SK-N-SH treated with all-trans-retinoic acid at 6 μM for 48 hours (cell line): ENCODE measurements at regions not wholly inside any gene's neighbourhood (a gene's known extent, or its start where the extent isn't known, plus 50 kb on each side); places are given as distances from the start of the nearest gene placed in this dataset.

ENCODE experiments used
- ARNTL ChIP-seq: fragments of 450-650 bp; formaldehyde crosslinking; IDR thresholded peaks from 2 replicates; pipeline ENCODE4 v1.5.0; 2020; ENCODE audit warnings: low read depth, mild to moderate bottlenecking, moderate library complexity, borderline replicate concordance
- BACH2 ChIP-seq: fragments of 250-450 bp; sonication (Bioruptor Pico); IDR thresholded peaks from 2 replicates; pipeline ENCODE4 v1.9.0; 2021; ENCODE audit warnings: mild to moderate bottlenecking, borderline replicate concordance
- GLIS3 ChIP-seq: fragments of 250-450 bp; sonication (Bioruptor Pico); IDR thresholded peaks from 2 replicates; pipeline ENCODE4 v1.5.0; 2020; ENCODE audit warnings: mild to moderate bottlenecking, moderate library complexity
- ISL1 ChIP-seq: fragments of 250-450 bp; sonication (Bioruptor Pico); IDR thresholded peaks from 2 replicates; pipeline ENCODE4 v2.1.2; 2022; ENCODE audit warnings: mild to moderate bottlenecking, moderate library complexity
- SNAI2 ChIP-seq: fragments of 250-450 bp; sonication (Bioruptor Pico); IDR thresholded peaks from 2 replicates; pipeline ENCODE4 v1.5.0; 2020; ENCODE audit warnings: mild to moderate bottlenecking, moderate library complexity
- ZFP3 ChIP-seq: fragments of 250-450 bp; sonication (Bioruptor Pico); IDR thresholded peaks from 2 replicates; pipeline ENCODE4 v1.5.0; 2020; ENCODE audit warnings: mild to moderate bottlenecking, moderate library complexity
- ZFP30 ChIP-seq: fragments of 450-650 bp; formaldehyde crosslinking; IDR thresholded peaks from 2 replicates; pipeline ENCODE4 v1.5.0; 2022; ENCODE audit warnings: mild to moderate bottlenecking, moderate library complexity
- TF ChIP-seq, protein P1 (sequence below): fragments of 250-450 bp; sonication (Bioruptor Pico); IDR thresholded peaks from 2 replicates; pipeline ENCODE4 v1.8.0; 2020; ENCODE audit warnings: mild to moderate bottlenecking, moderate library complexity, borderline replicate concordance
- TF ChIP-seq, protein P2 (sequence below): fragments of 250-450 bp; sonication (Bioruptor Pico); IDR thresholded peaks from 2 replicates; pipeline ENCODE4 v1.5.1; 2020; ENCODE audit warnings: low read depth, mild to moderate bottlenecking, moderate library complexity

GRCh38 chr12:43177276-43177675, 374.7 kb downstream of the ADAMTS20 start:
- no peak for TF ChIP-seq GLIS3 (CRISPR knock-in tag)
- no peak for TF ChIP-seq BACH2 (CRISPR knock-in tag)
- TF ChIP-seq ZFP30 (CRISPR knock-in tag): no peak
- no peak for TF ChIP-seq ZFP3 (CRISPR knock-in tag)
- no peak for TF ChIP-seq SNAI2 (CRISPR knock-in tag)
- no peak for TF ChIP-seq ARNTL
- no peak for TF ChIP-seq ISL1 (CRISPR knock-in tag)
- TF ChIP-seq, protein P1, sequence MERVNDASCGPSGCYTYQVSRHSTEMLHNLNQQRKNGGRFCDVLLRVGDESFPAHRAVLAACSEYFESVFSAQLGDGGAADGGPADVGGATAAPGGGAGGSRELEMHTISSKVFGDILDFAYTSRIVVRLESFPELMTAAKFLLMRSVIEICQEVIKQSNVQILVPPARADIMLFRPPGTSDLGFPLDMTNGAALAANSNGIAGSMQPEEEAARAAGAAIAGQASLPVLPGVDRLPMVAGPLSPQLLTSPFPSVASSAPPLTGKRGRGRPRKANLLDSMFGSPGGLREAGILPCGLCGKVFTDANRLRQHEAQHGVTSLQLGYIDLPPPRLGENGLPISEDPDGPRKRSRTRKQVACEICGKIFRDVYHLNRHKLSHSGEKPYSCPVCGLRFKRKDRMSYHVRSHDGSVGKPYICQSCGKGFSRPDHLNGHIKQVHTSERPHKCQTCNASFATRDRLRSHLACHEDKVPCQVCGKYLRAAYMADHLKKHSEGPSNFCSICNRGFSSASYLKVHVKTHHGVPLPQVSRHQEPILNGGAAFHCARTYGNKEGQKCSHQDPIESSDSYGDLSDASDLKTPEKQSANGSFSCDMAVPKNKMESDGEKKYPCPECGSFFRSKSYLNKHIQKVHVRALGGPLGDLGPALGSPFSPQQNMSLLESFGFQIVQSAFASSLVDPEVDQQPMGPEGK (CRISPR knock-in tag): no peak
- TF ChIP-seq, protein P2, sequence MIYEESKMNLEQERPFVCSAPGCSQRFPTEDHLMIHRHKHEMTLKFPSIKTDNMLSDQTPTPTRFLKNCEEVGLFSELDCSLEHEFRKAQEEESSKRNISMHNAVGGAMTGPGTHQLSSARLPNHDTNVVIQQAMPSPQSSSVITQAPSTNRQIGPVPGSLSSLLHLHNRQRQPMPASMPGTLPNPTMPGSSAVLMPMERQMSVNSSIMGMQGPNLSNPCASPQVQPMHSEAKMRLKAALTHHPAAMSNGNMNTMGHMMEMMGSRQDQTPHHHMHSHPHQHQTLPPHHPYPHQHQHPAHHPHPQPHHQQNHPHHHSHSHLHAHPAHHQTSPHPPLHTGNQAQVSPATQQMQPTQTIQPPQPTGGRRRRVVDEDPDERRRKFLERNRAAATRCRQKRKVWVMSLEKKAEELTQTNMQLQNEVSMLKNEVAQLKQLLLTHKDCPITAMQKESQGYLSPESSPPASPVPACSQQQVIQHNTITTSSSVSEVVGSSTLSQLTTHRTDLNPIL: no peak
